ENCODE measurements at regions not wholly inside any gene's neighbourhood (a gene's known extent, or its start where the extent isn't known, plus 50 kb on each side); places are given as distances from the start of the nearest gene placed in this dataset.
A peak's percentile ranks its signal among the peaks of the same experiment; 100 is the strongest.
"Not testable (repeated sequence)": the region's sequence is repeated elsewhere in the genome, so short reads cannot be mapped to it uniquely, and the experiment has no call there.

DNA sequence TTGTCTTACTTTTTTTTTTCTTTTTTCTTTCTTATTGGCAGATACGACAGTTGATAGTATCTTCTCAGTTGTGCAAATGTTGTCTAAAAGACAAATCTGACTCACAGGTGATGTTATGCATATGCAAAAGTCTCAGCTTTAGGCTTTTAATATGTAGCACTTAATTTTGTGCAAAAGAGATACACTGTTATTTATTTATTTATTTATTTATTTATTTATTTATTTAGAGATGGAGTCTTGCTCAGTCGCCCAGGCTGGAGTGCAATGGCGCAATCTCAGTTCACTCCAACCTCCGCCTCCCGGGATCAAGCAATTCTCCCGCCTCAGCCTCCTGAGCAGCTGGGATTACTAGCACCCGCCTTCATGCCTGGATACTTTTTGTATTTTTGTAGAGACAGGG lies 383.9 kb upstream of the PCDH9 start:
- no peak for DNase-seq (ENCODE audit: low read depth)

DNA sequence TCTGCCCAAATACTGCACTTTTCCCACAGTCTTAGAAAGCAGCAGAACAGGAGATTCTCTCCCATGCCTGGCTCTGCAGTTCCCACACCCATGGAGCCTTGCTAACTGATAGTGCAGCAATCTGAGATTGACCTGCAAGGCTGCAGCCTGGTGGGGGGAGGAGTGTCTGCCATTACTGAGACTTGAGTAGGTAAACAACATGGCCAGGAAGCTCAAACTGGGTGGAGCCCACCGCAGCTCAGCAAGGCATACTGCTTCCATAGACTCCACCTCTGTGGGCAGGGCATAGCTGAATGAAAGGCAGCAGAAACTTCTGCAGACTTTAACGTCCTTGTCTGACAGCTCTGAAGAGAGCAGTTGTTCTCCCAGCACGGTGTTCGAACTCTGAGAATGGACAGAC lies 358.5 kb upstream of the PCDH9 start:
- no peak for DNase-seq (ENCODE audit: low read depth)

DNA sequence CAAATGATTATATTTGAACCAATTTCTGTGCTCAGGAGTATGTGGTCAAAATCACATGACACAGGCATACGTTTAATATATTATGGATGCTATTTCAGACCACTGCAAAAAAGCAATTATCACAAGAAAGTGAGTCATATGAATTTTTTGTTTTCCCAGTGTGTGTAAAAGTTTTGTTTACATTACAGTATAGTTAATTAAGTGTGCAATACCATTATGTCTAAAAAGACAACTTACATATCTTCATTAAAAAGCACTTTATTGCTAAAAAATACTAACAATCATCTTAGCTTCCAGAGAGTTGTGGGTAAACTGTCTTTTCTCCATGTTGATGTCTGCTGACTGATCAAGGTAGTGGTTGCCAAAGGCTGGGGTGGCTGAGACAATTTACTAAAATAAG lies 347.2 kb upstream of the PCDH9 start:
- no peak for DNase-seq (ENCODE audit: low read depth)

DNA sequence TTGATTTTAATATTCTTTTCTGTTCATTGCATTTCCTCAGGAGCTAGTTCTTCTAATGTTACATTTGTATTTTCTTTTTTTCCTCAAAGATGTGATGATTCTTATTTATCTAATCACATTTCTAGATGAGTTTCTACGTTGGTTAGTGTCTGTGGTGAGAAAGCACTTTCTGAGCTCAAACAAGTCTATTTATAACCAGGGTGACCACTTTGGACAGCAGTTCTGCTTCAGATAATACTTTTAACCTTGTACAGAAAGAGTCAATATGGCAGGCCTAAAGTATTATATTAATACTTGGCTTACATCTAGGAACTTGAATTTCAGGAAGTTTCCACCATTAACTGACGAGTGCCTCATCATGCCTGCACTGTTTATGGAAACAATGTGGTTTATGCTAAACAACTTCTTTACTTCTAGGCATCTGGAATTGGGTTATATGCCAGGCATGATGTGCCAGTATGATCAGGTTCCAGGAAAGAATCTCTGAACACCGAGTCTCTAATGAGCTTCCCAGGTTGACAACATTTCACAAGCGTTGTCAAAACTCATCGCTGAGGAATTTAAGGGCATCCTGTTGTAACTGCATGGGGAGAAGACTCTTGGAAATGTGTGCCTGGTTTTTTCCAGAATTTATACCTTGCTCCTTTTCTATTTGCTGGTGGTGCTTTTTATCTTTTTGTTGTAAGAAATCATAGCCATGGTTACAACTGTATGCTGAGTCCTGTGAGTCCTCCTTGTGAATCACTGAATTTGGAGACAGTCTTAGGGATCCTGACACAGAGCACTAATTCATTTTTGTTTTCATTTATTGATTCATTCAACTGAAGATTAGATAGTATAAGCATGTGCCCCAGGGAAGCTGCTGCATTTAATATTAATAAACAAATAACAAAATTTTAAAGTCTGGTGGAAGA lies 344.4 kb upstream of the PCDH9 start:
- DNase-seq (ENCODE audit: low read depth) = peak; percentile 66

DNA sequence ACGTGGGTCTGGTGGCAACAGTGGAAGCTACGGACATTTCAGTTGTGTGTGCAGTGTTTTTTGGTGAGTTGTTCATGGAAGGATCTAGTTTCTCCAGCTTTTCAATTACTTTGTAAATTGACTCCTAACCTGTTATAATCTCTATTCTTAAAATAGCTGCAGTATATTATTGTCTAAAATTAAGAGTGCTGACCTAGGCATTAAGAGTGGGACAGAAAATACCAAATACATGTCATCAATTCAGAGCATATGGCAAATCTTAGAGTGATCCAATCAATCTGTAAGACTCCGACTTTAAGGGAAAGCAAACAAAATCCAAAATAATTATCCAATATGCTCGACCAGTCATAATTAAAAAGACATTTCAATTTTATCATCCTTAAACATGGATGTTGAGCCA lies 338.1 kb upstream of the PCDH9 start:
- DNase-seq (ENCODE audit: low read depth) = no peak

DNA sequence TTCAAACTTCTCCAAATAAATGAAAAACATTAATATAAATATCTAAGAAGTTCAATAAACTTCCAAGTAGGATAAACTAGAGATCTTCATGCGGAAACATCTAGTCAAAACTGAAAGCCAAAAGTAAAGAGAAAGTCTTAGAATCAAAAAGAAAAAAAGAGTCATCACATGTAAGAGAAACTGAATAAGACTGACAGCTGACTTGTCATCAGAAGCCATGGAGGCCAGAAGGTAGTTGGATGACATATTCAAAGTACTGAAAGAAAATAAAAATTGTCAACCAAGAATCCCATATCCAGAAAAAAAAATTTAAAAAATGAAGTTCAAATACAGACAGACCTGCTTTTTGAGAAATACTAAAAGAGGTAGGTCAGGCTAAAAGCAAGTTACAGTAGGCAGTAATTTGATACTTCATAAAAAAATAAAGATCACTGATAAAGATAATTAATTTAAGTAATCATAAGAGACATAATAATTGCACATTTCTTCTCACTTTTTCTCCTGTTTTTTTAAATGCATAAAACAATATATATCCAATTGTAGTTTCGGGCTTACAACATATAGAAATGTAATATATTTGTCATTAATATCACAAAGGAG lies 327.6 kb upstream of the PCDH9 start:
- peak; percentile 37 for DNase-seq (ENCODE audit: low read depth)

DNA sequence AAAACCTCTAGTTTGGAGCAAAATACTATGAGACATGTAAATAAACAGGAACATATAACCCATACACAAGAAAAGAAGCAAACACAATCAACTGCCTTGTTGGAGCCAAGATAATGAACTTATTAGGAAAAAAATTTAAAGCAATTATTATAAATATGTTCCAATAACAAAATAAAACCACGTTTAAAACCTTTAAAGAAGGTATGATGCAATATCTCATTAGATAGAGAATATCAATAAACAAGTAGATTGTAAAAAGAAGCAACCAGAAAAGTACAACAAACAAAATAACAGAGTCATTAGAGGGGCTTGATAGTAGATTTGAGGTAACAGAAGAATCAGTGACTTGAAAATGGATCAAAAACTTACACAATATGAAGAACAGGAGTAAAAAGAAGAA lies 327.0 kb upstream of the PCDH9 start:
- DNase-seq (ENCODE audit: low read depth) = no peak

DNA sequence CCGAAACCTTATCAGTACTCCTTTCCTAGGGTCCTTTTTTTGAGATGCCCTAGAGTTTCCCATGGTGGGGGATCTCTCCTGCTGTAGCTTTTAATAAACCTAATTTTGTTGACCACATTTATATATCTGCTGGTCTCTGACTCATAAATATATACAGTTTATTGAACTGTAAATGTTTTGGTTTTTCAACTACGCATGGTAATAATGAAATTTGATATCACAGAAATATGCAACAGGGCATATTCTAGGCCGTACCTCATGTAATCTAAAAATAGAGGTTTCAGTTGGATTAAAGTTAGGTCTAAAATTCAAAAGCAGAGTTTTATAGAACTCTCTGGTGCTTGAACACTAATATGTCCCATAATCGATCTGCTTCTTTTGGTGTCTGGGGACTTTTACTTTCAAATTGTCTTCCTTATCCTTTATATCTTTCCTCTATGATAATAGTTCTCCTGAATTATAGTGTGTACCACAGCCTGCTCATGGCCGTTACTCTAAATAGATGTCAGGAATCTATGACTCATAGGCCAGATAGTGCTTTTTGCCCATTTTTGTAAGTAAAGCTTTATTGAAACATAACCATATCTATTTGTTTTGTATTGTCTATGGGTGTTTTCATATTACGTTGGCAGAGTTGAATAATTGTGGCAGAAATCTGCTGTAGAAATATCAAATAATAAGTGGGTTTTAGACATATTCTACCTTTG lies 324.8 kb upstream of the PCDH9 start:
- peak; percentile 72 for DNase-seq (ENCODE audit: low read depth)

DNA sequence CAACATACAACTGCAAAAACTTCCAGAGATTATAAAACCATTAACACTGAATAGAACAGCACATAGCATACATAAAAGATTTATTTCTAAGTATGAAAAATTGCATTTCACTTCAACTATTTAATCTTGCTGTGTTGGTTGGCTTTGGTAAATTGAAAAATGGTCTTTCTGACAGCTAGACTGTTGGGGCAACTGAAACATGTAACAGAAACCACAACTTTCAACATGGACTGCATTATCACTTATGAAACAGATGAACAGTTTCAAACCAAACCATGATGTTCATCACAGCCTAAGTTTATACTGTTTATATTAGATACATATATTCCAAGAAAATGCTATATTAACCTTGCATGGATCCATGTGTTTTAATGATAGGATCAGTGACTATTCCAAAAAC lies 324.1 kb upstream of the PCDH9 start:
- DNase-seq (ENCODE audit: low read depth) = peak; percentile 29

DNA sequence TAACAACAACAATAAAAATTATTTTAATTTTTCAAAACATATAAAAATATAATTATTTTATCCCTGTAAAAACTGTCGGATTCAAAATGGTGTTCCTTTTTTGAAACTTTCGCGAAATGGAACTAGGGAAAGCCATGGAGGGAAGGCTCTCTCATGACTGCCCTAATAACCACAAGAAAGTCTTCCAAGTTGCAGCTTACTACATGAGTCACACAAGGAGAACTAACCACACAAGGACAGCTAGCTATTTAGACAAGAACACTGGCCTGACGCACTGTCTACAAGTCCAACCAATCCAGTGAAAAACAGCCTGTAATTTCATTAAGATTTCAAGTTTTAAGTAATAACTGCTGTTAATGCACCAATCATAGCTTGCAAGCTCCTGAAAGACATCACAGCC lies 319.2 kb upstream of the PCDH9 start:
- peak; percentile 96 for DNase-seq (ENCODE audit: low read depth)

DNA sequence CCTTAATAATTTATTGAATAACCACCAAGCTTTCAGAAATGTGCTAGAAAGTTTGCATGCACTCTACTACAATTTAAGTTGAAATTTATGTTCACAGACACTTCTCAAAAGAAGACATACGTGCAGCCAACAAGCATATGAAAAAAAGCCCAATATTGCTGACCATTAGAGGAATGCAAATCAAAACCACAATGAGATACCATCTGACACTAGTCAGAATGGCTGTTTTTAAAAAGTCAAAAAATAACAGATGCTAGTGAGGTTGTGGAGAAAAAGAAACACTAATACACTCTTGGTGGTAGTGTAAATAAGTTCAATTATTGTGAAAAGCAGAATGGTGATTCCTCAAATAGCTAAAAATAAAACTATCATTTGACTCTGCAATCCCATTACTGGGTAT lies 308.8 kb upstream of the PCDH9 start:
- peak; percentile 37 for DNase-seq (ENCODE audit: low read depth)

DNA sequence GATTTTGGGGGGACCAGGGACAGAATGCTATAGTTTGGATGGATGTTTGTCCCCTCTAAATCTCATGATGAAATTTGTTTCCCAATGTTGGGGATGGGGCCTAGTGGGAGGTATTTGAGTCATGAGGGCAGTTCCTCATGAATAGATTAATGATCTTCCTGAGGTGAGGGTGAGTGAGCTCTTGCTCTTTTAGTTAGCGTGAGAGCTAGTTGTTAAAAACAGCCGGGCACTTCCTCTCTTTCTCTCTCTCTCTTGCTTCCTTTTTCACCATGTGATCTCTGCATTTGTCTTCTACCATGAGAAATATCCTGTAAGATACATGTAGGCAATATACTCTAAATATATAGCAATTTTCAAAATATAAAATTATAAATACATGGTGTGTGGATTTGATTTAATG lies 290.8 kb upstream of the PCDH9 start:
- no peak for DNase-seq (ENCODE audit: low read depth)

DNA sequence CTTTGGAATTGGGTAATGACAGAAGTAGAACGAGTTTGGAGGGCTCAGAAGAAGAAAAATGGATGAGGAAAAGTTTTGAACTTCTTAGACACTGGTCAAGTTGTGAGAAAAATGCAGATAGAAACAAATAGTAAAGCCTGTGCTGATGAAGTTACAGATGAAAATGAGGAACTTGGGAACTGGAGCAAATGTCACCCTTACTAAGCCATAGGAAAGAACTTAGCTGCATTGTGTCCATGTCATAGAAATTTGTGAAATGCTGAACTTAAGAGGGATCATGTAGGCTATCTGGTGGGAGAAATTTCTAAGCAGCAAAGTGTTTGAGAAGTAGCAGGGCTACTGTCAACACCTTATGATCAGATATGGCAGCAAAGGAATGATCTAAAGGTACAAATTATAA lies 289.2 kb upstream of the PCDH9 start:
- no peak for DNase-seq (ENCODE audit: low read depth)

DNA sequence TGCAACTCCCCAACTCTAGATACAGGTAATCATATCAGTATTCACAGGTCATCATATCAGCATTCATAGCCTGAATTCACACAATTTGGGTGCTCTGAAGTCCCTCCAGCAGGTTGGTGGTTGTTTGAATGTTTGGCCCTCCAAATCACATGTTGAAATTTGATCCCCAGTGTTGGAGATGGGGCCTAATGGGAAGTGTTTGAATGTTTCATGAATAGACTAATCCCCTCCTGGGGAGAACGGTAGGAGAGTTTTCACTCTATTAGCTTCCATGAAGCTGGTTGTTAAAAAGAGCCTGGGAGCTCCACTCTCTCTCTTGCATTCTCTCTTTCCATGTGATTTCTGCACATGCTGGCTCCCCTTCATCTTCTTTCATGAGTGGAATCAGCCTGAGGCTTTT lies 288.6 kb upstream of the PCDH9 start:
- DNase-seq (ENCODE audit: low read depth) = no peak

DNA sequence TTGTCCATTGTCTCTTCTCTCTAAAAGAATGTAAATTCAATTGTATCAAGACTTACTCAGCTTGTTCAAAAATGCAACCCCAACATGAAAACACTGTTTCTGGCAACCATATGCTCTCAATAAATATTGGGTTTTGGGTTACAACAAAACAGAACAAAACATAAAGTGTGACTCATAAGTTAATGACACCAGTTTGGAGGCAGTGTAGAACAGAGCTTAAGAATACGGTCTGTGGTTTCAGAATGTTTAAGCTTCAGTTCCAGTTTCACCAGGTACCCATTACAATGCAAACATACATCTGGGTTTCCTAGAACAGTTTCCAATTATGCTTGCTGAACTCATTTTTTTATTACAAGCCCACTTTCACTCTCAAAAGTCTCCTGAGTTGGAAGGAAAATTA lies 285.8 kb upstream of the PCDH9 start:
- DNase-seq (ENCODE audit: low read depth) = peak; percentile 83

DNA sequence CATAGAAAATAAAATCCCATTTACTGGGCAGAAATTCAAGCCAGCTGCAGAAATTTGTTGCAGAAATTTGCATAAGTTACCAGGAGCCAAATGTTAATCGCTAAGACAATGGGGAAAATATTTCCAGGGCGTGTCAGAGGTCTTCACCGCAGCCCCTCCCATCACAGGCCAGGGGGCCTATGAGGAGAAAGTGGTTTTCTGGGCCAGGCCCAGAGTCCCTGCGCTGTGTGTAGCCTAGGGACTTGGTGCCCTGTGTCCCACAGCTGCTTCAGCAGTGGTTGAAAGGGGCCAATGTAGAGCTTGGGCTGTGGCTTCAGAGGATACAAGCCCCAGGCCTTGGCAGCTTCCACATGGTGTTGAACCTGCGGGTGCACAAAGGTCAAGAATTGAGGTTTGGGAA lies 278.9 kb upstream of the PCDH9 start:
- DNase-seq (ENCODE audit: low read depth) = no peak

DNA sequence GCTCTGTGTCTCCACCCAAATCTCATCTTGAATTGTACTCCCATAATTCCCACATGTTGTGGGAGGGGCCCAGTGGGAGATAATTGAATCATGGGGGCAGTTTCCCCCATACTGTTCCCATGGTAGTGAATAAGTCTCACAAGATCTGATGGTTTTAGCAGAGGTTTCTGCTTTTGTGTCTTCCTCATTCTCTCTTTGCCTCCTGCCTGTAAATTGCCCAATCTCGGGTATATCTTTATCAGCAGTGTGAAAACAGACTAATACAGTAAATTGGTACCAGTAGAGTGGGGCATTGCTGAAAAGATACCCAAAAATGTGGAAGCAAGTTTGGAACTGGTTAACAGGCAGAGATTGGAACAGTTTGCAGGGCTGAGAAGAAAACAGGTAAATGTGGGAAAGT lies 278.1 kb upstream of the PCDH9 start:
- DNase-seq (ENCODE audit: low read depth) = not testable (repeated sequence)

DNA sequence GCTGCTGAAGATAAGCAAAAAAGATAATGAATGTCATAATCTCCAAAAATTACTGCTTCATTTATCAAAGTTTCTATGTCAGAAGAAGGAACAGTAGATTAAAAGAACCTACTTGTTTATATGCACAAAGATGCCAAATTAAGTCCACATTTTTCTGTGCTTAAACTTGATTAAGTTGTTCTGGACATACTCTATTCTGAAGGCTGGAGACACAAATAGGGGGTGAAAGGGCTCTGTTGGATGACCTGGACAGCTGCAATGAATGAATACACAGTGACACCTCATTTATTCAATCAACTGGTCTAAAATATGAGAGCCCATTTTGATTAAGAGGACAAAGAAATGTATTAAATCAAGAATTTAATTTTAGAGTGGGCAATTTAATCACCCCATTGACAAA lies 276.3 kb upstream of the PCDH9 start:
- DNase-seq (ENCODE audit: low read depth) = no peak

DNA sequence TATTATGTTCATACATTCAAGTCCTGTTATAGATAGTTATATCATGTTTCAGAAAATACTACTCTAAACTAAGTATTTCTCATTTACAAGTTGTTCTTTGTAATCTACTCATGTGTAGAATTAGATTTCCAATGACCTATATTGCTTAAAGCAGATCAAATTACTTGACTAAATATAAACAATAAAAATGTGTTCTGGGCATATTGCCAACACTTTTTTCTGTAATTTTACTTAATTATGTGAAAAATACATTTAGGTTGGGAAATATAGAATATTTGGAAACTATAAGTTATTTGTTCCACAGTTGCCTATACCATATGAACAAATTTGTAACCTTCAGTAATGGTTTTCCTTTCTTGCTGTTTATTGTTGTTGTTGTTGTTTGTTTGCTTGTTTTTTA lies 275.2 kb upstream of the PCDH9 start:
- no peak for DNase-seq (ENCODE audit: low read depth)

DNA sequence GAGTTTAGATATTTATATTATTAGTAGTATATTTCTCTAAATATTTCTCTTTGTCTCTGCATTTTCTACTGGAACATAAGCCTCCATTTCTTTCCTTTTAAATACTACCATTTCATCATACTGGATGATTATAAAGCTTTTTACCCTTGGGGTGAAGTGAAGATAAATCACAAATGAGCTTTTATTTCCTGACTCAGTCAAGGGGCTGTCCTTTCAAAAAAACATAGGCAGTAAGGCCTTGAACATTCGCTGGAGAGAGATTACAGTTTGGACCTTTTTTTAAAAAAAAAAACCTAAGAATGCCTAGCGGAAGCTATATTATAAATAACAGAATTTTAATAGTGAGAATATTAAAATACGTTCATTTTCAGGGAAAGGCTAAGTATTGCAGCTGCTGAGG lies 268.8 kb upstream of the PCDH9 start:
- no peak for DNase-seq (ENCODE audit: low read depth)

DNA sequence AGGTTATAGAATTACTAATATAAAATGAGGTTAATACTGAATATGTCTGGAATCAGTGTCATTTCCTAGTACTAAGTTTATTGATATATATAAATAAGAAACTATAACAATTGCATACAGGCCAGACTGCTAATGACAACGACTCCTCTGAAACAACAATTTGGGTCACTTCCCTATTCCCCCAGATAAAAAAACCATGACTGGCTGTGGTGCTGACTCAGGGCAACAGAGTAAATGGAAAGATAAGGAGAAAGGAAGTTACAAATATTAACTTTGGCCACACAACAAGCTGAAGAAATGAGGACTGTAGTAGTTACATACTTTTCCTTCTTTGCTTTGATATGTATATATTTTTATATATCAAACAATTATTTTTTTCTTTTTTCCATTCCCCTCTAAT lies 263.7 kb upstream of the PCDH9 start:
- no peak for DNase-seq (ENCODE audit: low read depth)

DNA sequence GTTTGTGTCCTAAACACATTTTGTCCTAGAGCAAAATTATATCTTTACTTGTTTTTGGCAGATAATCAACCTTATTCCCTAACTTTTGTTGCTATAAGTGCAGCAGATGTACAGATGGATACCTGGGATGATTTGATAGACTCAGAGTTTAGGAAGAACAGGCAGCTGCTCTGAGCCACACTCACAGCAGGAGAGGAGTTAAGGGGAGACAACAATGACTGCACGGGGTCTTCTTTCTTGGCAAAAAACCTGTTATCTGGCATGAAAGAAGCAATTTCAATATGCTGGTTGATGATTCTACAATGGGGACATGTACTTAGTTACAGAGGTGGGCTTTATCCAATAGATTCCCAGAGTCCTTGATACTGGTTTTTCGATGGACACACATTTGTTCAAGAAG lies 258.9 kb upstream of the PCDH9 start:
- no peak for DNase-seq (ENCODE audit: low read depth)

DNA sequence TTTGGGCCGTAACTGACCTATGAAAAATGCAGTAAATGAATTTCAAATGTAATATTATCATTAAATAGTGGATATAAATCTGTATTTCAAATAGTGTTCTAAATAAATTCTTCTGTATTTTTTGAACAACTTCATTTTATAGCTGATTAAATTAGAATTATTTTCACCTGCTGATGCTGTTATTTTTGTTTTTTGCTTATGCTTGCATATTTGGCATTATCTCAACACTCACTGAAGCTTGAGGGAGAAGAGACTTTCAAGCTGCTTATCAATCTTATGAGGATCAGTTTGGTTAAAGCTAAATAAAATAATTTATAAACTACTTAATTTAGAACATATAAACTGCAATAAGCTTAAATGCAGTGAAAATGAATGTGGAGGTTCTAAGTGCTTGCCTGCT lies 251.3 kb upstream of the PCDH9 start:
- no peak for DNase-seq (ENCODE audit: low read depth)

Measured in LHCN-M2 (cell line).